UCSD-AML1 (cell line): ENCODE measurements at regions not wholly inside any gene's neighbourhood (a gene's known extent, or its start where the extent isn't known, plus 50 kb on each side); places are given as distances from the start of the nearest gene placed in this dataset.
"Not testable (repeated sequence)": the region's sequence is repeated elsewhere in the genome, so short reads cannot be mapped to it uniquely, and the experiment has no call there.

Experiments
- DNase-seq: peaks from one replicate; lab custom pipeline; 2025; ENCODE audit not compliant: unreplicated experiment; lab: John Stamatoyannopoulos, UW

DNA sequence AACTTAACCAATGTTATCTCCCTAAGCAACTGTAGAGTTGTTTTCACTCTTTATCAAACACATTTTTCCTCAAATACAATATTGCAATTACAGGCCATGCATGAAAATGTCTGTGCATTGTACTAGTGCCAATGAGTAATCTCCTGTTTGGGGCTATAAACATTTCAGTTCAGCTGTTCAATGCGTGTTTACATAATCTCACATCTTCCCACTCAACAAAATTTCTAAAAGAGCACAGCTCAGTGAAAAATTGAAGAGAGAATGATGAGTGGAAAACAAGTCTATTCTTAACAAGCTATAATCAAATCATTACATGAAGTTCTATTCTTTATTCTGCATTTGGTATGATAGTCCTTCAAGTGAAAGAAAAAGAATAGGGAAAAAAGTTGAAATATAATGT is 780.5 kb upstream of the CDH9 start:
- no peak for DNase-seq

DNA sequence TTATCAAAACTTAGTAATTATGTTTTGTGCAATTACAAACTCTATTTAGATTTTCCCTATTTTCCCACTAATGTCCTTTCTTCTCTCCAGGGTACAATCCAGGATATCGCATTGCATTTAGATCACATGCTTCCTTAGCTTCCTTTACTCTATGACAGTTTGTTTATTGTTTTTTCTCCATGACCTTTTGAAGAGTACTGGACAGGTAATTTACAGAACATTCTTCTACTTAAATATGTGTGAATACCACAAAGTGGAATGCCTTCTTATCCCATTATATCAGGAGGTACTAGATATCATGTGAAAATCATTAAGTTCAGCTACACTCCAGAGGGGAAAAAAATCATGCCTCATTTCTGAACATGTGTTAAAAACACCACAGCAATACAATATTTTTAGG is 776.6 kb upstream of the CDH9 start:
- no peak for DNase-seq

DNA sequence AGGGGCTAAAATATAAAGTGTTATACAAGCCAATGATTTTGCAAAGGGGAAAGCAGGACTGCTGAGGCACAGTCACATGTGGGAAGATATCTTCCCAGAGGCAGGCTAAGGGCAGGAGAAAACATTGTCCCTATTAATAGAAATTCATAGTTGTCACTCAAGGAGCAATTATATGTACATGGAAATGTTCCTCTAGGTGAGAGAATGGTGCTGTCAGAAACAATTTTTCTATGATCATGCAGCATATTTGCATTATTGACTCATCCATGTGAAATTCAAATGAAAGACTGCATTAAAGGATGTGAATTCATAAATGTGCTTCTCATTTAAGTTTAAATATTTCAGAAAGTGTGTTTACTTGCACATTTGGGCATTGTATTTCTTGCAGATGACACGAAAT is 775.9 kb upstream of the CDH9 start:
- no peak for DNase-seq

DNA sequence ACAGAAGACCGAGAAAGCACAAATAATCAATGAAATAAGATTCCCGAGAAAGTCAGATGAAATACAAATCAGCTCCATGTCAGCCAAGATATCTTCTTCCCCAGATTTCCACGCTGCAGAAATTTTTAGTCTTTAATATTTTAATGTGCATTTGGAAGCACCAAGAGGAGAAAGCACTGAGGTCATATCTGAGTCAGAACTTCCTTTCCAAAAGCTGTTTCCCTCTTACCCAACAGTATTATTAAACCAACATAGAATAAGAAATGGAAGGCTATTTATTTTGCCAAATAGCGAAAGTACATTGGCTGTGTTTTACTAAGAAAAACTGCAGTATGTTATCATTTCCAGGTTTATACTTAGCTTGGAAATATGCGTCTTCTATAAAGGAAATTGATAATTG is 772.1 kb upstream of the CDH9 start:
- no peak for DNase-seq

DNA sequence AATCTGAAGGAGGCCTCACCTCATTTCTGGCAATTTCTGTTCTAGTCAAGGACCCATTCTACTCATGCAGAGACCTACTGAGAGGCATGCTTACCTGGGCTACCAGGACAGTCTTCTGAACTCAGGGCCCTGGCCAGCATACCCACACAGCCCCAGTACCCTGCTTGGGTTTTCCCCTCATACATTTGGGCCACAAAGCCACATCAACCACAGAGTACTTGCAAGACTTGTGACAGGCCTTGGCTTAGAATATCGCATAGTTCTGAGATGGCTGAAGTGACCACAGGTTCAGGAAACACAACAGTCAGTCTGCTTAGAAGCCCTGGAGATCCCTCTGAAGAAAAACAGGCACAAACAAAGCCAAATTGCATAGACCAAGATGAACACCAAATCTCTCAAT is 758.8 kb upstream of the CDH9 start:
- DNase-seq, result no peak

DNA sequence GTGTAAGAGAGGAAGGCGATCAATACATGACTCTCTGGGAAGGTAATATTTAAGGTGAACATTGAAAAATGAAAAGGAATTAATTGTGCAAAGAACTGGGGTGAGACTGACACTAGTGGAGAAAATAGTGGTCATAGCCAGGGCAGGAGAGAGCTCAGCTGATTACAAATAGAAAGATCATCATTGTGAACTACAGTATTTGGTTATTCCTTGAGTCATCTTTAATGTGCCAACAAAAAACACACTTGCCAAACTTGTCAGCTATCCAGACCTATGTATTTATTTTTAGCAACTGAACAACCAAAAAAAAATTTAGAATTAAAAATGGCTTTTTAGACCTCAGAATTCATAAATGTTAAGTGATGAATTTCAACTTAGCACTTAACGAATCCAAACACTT is 749.8 kb upstream of the CDH9 start:
- DNase-seq, result no peak

DNA sequence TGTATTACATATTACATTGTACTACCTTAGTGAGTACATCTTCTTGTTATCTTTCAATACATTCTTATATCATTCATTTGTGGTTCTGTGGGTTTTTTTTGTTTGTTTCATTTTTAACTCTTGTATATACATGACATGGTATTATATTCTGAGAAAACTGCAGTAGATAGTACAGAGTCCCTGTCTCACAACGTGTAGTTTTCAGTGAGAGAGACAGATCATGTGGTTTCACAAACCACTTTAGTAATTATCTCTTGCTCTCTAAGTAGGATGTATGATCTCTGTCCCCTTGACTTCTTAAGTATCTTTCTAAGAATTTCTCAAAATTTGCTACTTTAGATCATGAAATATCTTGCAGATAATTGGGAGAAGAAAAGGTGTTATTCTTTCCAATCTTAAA is 745.9 kb upstream of the CDH9 start:
- DNase-seq, result no peak

DNA sequence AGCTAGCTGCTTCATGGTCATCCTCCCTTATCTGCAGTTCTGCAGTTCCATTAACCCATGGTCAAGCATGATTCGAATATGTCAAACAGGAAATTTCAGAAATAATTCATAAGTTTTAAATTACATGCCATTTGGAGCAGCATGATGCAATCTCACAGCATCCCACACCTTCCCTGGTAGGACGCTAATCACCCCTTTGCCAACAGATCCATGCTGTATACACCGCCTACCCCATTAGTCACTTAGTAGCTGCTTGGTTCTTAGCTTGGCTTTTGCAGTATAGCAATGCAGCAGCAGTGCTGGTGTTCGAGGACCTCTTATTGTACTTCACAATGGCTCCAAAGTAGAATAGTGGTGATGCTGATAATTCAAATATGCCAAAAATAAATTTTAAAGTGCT is 739.7 kb upstream of the CDH9 start:
- no peak for DNase-seq

DNA sequence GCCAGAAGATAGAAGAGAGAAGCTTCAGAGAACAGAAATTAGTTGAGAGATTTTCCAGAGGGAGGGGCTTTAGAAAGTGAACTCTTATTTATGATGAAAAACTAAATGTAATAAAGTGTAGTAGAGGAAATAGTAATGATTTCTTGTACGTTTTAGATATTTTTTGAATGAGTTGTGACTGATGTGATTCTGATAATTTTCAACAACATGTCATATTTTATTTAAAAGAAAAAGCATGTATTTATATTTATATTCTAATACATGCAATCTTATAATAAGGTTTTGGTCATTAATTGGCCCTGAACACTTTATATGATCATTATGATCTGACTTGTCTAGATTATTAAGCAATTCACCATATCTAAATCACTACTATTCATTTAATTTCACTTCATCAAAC is 735.2 kb upstream of the CDH9 start:
- DNase-seq, result no peak

DNA sequence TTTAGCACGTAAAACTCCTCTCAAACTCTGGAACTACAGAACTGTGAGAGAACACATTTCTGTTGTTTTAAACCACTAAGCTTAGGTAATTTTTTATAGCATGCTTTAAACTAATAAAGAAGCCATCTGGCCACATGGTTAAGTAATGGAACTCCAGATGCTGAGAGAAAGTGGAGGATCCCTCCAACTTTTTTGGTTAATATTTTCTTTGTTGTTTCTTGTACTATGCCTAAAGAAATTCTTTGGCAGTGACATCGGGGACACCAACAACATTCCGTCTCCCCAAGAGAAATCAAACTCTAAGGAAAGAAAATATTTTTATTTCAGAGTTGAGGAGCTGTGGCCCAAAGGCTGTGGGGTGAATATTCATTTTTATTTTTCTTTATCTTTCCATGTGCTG is 734.8 kb upstream of the CDH9 start:
- DNase-seq, result no peak

DNA sequence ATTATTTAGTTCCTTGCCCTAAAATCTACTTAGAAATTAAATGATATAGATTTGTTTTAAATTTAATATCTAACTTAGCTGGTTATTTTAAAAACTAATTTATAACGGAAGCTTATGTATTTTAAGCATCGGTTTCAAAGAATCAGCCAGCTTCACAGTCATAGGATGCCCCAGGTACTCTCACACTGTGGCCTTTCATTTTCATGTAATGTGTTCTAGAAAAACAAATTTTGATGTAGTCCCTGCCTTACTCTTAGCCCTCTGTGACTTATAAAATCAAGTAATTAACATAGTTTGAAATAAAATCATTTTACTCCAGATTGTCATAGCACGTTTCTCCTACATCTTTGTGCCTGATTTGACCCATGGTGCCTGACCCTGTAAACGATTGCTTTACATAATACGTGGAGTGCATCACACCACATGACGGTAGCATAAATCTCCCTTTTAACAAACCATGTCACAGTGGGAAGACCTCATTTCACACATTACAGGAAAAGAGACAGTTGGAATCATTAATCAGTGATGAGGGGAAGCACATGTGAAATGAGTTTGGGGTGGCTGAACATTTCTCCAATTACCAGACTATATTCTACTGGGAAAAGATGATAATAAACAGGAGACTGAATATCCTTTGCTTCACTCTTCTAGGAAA is 731.5 kb upstream of the CDH9 start:
- no peak for DNase-seq

DNA sequence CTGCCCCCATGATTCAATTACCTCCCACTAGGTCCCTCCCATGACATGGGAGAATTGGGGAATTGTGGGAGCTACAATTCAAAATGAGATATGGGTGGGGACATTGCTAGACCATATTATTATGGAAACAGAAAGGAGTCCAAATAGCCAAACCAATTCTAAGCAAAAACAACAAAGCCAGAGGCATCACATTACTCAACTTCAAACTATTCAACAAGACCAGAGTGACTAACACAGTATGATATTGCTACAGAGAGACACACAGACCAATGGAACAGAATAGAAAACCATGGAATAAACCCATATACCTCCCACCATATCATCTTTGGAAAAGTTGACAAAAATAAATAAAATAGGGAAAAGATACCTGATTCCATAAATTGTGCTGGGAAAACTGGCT is 710.5 kb upstream of the CDH9 start:
- DNase-seq, result no peak

DNA sequence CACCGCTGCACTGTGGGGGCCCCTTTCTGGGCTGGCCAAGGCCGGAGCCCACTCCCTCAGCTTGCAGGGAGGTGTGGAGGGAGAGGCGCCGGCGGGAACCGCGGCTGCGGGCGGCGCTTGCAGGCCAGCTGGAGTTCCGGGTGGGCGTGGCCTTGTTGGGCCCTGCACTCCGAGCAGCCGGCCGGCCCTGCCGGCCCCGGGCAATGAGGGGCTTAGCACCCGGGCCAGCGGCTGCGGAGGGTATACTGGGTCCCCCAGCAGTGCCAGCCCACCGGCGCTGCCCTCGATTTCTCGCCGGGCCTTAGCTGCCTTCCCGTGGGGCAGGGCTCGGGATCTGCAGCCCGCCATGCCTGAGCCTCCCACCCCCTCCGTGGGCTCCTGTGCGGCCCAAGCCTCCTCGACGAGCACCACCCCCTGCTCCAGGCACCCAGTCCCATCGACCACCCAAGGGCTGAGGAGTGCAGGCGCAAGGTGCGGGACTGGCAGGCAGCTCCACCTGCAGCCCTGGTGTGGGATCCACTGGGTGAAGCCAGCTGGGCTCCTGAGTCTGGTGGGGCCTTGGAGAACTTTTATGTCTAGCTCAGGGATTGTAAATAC is 705.1 kb upstream of the CDH9 start:
- not testable (repeated sequence) for DNase-seq

DNA sequence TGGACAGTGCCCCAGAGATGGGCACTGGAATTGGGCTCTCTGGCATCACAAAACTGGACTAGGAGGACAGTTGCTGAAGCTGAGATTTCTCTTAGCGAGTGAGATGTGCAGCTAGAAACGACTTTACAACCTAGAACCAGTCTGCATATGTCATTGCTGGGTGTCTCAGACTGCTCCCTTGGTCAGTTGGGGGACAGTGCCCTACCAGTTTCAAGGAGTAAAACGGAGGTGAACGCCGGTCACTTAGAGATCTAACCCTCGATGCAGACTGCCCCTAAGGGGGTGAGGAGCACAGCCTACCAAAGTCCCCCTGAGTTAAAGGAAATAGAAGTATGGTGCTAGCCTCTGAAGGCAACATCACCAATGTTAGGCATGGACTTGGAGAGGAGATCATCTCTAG is 704.4 kb upstream of the CDH9 start:
- no peak for DNase-seq

DNA sequence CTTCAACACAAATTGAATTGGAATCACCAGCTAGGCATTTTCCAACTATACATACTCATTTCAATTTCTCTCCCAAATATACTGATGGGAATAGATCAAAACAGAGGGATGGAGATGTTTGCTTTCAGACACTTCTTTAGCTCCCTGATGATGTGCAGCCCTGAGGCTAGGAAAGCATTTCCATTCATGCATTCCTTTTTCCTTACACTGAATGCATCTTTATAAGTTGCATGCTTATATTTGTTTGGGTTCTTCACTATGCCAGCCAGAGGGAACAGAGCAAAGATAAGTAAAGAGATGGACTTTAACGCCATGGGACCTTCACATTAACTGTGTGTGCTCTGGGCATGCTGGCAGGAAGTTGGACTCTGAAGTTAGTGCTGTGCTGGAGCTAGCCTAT is 696.5 kb upstream of the CDH9 start:
- no peak for DNase-seq

DNA sequence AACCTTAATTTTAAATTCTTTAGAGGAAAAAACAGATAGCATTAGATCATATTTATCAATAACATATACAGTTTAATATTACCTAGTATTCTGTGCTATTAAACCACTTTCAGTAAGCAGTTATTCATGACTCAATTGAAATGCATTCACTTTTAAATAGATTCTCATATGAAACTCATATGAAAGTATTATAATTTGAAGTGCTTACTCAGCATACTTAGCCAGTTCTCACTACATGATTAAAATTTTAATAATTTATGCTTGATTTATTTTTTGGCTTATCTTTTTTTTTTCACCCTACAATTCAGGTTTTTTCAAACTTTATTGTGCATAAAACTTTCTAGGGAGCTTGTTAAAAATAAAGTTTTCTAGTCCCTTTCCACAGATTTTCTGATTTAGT is 694.9 kb upstream of the CDH9 start:
- no peak for DNase-seq

DNA sequence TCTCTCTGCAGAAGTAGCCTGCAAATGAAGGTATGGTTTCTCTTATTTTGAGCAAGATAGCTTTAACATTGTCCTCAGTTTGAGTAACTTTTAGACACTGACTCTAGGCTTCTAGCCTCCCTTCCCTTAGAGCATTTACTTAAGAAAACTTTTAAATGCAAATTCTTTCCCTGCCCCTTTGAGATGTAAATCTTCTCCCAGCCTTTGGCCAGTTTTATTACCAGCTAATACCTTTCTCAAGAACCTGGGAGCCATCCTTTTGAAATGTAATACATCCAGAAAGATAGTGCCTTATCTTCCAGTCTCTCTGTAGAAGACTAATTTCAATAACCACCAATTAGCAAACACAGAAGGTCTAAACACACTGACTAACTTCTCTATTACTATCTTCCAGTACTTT is 688.9 kb upstream of the CDH9 start:
- DNase-seq, result no peak

DNA sequence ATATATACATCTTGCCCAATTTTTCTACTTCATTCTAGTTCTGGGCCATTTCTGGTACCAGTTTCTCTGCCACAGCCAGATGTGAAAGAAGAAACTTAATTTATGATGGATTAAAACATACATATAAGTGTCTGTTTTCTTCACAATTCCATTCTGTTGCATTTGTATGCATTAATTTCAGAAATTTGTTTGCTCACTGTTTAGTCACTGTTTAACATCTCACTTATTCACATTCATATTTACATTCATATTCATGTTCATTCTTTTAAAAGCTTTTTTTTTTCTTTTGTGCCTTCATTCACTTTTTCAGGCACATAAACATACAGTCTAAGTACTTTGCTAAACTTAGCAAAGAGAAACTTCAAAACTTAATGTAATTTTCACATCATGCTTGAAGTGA is 684.0 kb upstream of the CDH9 start:
- no peak for DNase-seq

DNA sequence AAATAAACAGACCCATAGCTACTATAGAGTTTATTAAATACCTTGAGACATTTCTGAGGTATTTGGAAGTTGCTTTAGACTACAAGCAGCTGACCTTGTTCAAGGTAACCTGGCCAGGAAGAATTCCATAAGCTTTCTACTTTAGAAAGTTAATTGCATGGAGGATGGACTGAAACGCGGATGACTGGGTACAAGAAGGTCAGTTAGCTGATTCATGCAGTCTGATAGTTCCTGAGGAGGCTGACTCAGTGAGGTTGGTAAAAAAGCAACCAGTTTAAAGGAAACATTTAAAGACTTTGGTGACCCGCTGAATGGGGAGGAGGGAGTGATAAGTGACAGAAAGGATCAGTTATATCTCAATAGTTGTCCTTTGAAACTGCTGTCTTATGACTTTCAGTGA is 670.1 kb upstream of the CDH9 start:
- DNase-seq, result no peak

DNA sequence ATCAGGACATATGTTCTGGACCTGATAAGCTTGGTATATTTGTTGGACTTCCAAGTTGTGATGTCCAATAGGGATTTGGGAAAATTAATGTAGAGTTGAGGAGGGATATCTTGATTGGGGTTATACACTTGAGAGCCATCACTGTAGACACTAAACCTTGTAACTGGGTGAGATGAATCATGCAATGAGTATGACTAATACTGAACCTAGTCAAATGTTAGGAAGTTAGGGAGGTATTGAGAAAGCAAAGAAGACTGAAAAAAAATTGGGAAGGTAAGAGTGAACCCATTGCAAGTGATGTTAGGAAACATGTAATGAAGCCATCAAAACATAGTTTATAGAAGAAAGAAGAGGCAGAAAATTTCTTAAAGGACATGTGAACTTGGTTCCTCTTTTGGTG is 668.4 kb upstream of the CDH9 start:
- no peak for DNase-seq

DNA sequence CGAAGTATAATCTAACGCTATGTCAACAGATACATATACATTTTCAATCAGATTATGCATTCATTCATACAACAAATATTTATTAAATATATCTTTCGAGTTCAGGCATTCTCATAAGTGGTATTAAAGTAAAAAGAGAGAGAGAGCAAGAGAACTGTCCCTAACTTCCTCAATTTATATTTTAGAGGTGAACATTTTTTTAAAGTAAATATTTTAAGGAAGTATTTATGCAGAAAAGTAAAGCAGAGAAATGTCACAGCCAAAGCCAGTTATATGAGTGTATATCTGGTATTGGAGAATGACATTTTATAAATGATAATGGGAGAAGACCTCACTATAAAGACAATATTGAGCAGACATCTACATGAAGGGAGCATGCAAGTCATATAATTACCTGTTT is 667.3 kb upstream of the CDH9 start:
- DNase-seq, result no peak

DNA sequence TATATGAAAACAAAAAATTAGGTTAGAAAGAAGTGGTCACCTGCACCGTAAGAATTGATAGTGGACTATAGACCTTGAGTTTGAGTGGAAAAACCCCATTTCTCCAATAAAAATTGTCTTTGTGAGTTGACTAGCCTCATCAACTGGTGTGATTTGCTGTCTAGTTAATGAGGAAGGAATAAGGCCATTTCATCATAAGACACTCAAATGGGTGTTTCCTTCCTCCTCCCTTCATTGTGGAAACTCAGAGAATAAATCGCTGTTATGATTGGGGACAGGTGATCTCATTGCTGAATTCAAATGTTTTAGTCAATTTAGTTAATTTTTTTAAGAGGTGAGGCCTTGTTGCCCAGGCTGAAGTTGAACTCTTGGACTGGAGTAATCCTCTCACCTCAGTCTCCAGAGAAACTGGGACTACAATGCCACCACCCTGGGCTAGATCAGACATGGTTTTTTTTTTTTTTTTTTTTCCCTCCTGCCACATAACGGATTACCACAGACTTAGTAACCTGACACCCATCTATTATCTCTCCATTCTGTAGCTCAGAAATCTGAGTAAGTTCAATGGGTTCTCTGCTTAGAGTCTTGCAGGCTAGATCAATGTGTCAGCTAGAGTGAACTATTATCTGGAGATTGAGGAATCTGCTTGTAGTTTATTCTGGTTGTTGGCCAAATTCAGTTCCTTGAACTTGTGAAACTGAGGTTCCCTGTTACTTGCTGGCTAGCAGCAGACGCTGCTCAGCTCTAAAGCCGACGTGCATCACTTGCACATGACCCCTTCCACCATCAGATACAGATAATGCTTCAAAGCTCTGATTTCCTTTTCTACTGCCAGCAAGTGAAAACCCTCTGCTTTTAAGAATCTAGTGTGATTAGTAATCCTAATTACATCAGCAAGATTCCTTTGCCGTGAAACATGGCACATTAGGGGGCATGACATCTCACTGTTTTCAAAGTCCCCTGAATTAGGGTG is 663.8 kb upstream of the CDH9 start:
- peak; percentile 1 for DNase-seq
